CD14-positive monocyte (primary cell): ENCODE measurements at regions not wholly inside any gene's neighbourhood (a gene's known extent, or its start where the extent isn't known, plus 50 kb on each side); places are given as distances from the start of the nearest gene placed in this dataset.

Experiments
- DNase-seq, 3 donors: peaks; one replicate each; pipeline ENCODE4 v3.0.0-alpha.2; 2011 to 2022
- H2AFZ ChIP-seq: 2 replicates; pipeline ENCODE4 v1.6.0; 2012; ENCODE audit warnings: mild to moderate bottlenecking, low read depth, low read length, inconsistent platforms; ENCODE audit not compliant: insufficient read depth, poor library complexity, severe bottlenecking
- H3K27ac ChIP-seq, 2 donors: 1 replicate in 1 of 2; 2 replicates in 1 of 2; pipeline ENCODE4 v1.5.1; 2012 to 2013; ENCODE audit warnings: low read length in 2 of 2, control low read depth in 1 of 2, inconsistent platforms in 1 of 2, low read depth in 1 of 2, mild to moderate bottlenecking in 1 of 2
- H3K27me3 ChIP-seq, 2 donors: one replicate each; pipeline versions ENCODE4 v1.6.0 to v1.6.1; 2011 to 2013; ENCODE audit warnings: low read length in 2 of 2; ENCODE audit not compliant: control insufficient read depth in 2 of 2, insufficient read depth in 2 of 2
- H3K36me3 ChIP-seq, 2 donors: replicated peaks in 1 of 2; 1 replicate in 1 of 2; 2 replicates in 1 of 2; pipeline versions ENCODE4 v1.5.1 to v1.6.1; 2012 to 2013; ENCODE audit warnings: low read length in 2 of 2, control low read depth in 1 of 2, inconsistent platforms in 1 of 2, mild to moderate bottlenecking in 1 of 2; ENCODE audit not compliant: insufficient read depth in 2 of 2, control insufficient read depth in 1 of 2
- H3K4me1 ChIP-seq, 2 donors: 1 replicate in 1 of 2; 2 replicates in 1 of 2; pipeline versions ENCODE4 v1.5.1 to v1.6.1; 2012 to 2013; ENCODE audit warnings: low read length in 2 of 2, control low read depth in 1 of 2, inconsistent platforms in 1 of 2, mild to moderate bottlenecking in 1 of 2, moderate library complexity in 1 of 2; ENCODE audit not compliant: insufficient read depth in 2 of 2, control insufficient read depth in 1 of 2
- H3K4me2 ChIP-seq: replicated peaks from 2 replicates; pipeline ENCODE3; 2012; ENCODE audit warnings: low read length, moderate library complexity, mild to moderate bottlenecking; ENCODE audit not compliant: poor library complexity, severe bottlenecking; ENCODE audit errors: extremely low read depth
- H3K4me3 ChIP-seq, 3 experiments: fragments of 200-600 bp in 1 of 3; sonication (generic) in 1 of 3; replicated peaks in 1 of 3; 1 replicate in 2 of 3; 2 replicates in 1 of 3; pipeline ENCODE4 v1.5.1; 2011 to 2013; ENCODE audit warnings: low read length in 3 of 3, mild to moderate bottlenecking in 3 of 3, control low read depth in 2 of 3, low read depth in 2 of 3, inconsistent platforms in 1 of 3, moderate library complexity in 1 of 3
- H3K79me2 ChIP-seq: 2 replicates; pipeline ENCODE4 v1.6.0; 2012; ENCODE audit warnings: mild to moderate bottlenecking, control low read depth, inconsistent platforms, low read length, moderate library complexity; ENCODE audit not compliant: insufficient read depth
- H3K9ac ChIP-seq: 2 replicates; pipeline ENCODE4 v1.6.0; 2017; ENCODE audit warnings: low read length, mild to moderate bottlenecking; ENCODE audit not compliant: insufficient read depth, poor library complexity, severe bottlenecking
- H3K9me3 ChIP-seq, 2 donors: replicated peaks in 1 of 2; 1 replicate in 1 of 2; 2 replicates in 1 of 2; pipeline versions ENCODE4 v1.5.1 to v1.6.1; 2012 to 2013; ENCODE audit warnings: low read length in 2 of 2, control low read depth in 1 of 2; ENCODE audit not compliant: control insufficient read depth in 1 of 2, insufficient read depth in 1 of 2
- H4K20me1 ChIP-seq: 2 replicates; pipeline ENCODE4 v1.6.0; 2012; ENCODE audit warnings: mild to moderate bottlenecking, low read length, control low read depth, moderate library complexity; ENCODE audit not compliant: insufficient read depth
- H3K27ac Mint-ChIP-seq, 7 donors: one replicate each; pipeline ENCODE4 v1.8.0; 2020; ENCODE audit warnings: mild to moderate bottlenecking in 7 of 7, mixed read lengths in 7 of 7, moderate library complexity in 6 of 7, inconsistent platforms in 2 of 7
- H3K27me3 Mint-ChIP-seq, 3 donors: one replicate each; pipeline ENCODE4 v1.8.0; 2021 to 2022; ENCODE audit warnings: low read depth in 3 of 3, mild to moderate bottlenecking in 3 of 3, mixed read lengths in 3 of 3, moderate library complexity in 3 of 3, inconsistent platforms in 1 of 3
- H3K36me3 Mint-ChIP-seq, 2 donors: one replicate each; pipeline ENCODE4 v1.8.0; 2020; ENCODE audit warnings: mixed read lengths in 2 of 2, inconsistent platforms in 1 of 2, mild to moderate bottlenecking in 1 of 2
- H3K4me1 Mint-ChIP-seq: one replicate; pipeline ENCODE4 v1.8.0; 2020; ENCODE audit warnings: mild to moderate bottlenecking, mixed read lengths
- H3K4me3 Mint-ChIP-seq, 2 donors: one replicate each; pipeline ENCODE4 v1.8.0; 2020; ENCODE audit warnings: mild to moderate bottlenecking in 2 of 2, mixed read lengths in 2 of 2, moderate library complexity in 1 of 2
- H3K9me3 Mint-ChIP-seq, 7 donors: one replicate each; pipeline ENCODE4 v1.8.0; 2020 to 2022; ENCODE audit warnings: mixed read lengths in 7 of 7, mild to moderate bottlenecking in 6 of 7, moderate library complexity in 6 of 7, inconsistent platforms in 2 of 7
- WGBS: methylation state at CpG from one replicate; pipeline ENCODE4 v1.1.5; 2013; ENCODE audit warnings: missing lambda C conversion rate; ENCODE audit not compliant: insufficient coverage; 5-methylcytosine and 5-hydroxymethylcytosine counted together
- intact Hi-C, 2 donors: fragments of 100-400 bp; cut with micrococcal nuclease; formaldehyde crosslinking; loops; one replicate each; pipeline versions ENCODE4 v1.15.0 to v1.15.1; 2023
- TF ChIP-seq, protein P1 (sequence below): fragments of 200-600 bp; IDR thresholded peaks from one replicate; pipeline ENCODE4 v1.8.0; 2022; ENCODE audit warnings: antibody characterized with exemption, mild to moderate bottlenecking

DNA sequence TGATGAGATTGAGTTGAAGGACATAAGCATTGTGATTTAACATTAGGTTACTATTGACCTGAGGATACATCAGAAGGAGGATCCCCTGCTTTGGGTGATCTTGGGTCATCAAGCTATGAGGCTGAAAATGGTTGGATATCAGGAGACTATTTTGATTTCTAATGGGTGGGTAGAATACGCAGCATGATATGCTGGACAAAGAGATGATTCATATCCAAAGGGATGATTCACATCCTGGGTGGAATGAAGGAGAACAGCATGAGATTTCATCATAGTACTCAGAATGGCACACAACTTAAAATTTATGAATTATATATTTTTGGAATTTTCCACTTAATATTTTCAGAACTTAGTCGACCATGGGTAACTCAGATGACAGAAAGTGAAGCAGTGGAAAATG, 1759.5 kb upstream of the C9orf72 start:
- intact Hi-C loops = no loop called here
- H3K4me1 ChIP-seq = no peaks in the 10 kb centered on the region
- Mint-ChIP-seq H3K27me3 (no peaks in the 10 kb centered on the region), H3K4me3 (no peak overlapping the region), H3K9me3 (peaks cover 0 to 2% (median 0%) of the 10 kb centered on the region in 7 donors), H3K4me1 (no peaks in the 10 kb centered on the region), H3K27ac (no peak overlapping the region), H3K36me3 (no peaks in the 10 kb centered on the region)
- no peaks in the 10 kb centered on the region for H3K9me3 ChIP-seq
- H3K27ac ChIP-seq = no peak overlapping the region
- H3K4me3 ChIP-seq = no peak overlapping the region
- no peaks in the 10 kb centered on the region for H3K79me2 ChIP-seq
- WGBS = no CpG with 5 or more reads among the region's 2 CpGs
- no peak for DNase-seq
- no peak overlapping the region for H3K4me2 ChIP-seq
- H3K27me3 ChIP-seq = no peaks in the 10 kb centered on the region
- TF ChIP-seq, protein P1, sequence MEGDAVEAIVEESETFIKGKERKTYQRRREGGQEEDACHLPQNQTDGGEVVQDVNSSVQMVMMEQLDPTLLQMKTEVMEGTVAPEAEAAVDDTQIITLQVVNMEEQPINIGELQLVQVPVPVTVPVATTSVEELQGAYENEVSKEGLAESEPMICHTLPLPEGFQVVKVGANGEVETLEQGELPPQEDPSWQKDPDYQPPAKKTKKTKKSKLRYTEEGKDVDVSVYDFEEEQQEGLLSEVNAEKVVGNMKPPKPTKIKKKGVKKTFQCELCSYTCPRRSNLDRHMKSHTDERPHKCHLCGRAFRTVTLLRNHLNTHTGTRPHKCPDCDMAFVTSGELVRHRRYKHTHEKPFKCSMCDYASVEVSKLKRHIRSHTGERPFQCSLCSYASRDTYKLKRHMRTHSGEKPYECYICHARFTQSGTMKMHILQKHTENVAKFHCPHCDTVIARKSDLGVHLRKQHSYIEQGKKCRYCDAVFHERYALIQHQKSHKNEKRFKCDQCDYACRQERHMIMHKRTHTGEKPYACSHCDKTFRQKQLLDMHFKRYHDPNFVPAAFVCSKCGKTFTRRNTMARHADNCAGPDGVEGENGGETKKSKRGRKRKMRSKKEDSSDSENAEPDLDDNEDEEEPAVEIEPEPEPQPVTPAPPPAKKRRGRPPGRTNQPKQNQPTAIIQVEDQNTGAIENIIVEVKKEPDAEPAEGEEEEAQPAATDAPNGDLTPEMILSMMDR = no peak
- no peaks in the 10 kb centered on the region for H3K36me3 ChIP-seq
- H3K9ac ChIP-seq = no peak overlapping the region
- H2AFZ ChIP-seq = no peak overlapping the region
- H4K20me1 ChIP-seq = no peaks in the 10 kb centered on the region

DNA sequence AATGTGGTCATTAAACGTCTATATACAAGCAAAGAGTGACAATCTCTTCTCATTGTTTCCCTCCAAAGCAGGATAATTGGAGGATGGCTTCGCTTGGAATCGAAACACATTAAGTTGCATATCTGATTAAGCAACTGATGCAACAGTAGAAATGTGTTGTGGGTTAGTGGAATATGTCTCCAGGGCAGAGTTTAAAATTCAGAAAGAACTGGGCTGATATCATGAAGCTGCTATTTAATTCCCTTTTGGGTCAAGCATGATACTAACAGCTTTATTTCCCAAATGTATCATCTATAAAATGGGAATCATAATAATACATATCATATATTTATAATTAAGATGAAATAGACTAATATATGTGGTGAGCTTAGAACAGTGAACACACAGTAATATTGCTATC, 1763.0 kb upstream of the C9orf72 start:
- no peaks in the 10 kb centered on the region for H3K4me1 Mint-ChIP-seq
- Histone ChIP-seq H3K36me3 (no peaks in the 10 kb centered on the region), H3K4me3 (no peak overlapping the region), H3K27me3 (no peaks in the 10 kb centered on the region), H3K9me3 (no peaks in the 10 kb centered on the region), H3K4me1 (no peaks in the 10 kb centered on the region), H3K79me2 (no peaks in the 10 kb centered on the region), H3K27ac (no peak overlapping the region), H3K4me2 (no peak overlapping the region), H4K20me1 (no peaks in the 10 kb centered on the region), H2AFZ (no peak overlapping the region), H3K9ac (no peak overlapping the region)
- H3K9me3 Mint-ChIP-seq = peaks cover 0 to 6% (median 0%) of the 10 kb centered on the region in 7 donors
- no CpG with 5 or more reads among the region's 3 CpGs for WGBS
- no peaks in the 10 kb centered on the region for H3K27me3 Mint-ChIP-seq
- no peak overlapping the region for H3K27ac Mint-ChIP-seq
- intact Hi-C loops = no loop called here
- no peak overlapping the region for H3K4me3 Mint-ChIP-seq
- TF ChIP-seq, protein P1 = no peak
- no peak for DNase-seq
- no peaks in the 10 kb centered on the region for H3K36me3 Mint-ChIP-seq
